HG03457 (cell line): ENCODE measurements at regions not wholly inside any gene's neighbourhood (a gene's known extent, or its start where the extent isn't known, plus 50 kb on each side); places are given as distances from the start of the nearest gene placed in this dataset.

Experiments
- ATAC-seq: cut with Tn5 transposase; IDR thresholded peaks from one replicate; pipeline ENCODE4 v1.9.1; 2021; ENCODE audit warnings: moderate number of reproducible peaks; ENCODE audit not compliant: unreplicated experiment

DNA sequence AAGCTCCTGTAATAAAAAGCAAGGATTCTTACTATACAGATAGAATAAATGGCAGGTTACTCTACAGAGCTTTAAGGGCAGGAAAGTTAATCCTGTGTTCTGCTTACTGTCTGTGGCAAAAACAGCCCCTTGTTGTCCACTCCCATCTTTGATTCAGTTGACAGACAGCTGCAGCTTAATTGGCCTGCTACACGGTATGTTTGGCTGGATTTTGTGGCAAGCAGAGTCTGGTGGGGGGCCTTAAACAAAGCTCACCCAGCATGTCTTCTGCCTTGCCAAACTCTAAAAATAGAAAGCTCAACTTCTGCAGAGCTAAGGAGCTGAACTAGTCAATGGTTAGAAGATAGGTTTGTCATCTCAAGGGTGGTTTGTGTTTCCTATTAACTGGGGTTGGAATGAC, 407.2 kb downstream of the HLX start:
- no peak for ATAC-seq

DNA sequence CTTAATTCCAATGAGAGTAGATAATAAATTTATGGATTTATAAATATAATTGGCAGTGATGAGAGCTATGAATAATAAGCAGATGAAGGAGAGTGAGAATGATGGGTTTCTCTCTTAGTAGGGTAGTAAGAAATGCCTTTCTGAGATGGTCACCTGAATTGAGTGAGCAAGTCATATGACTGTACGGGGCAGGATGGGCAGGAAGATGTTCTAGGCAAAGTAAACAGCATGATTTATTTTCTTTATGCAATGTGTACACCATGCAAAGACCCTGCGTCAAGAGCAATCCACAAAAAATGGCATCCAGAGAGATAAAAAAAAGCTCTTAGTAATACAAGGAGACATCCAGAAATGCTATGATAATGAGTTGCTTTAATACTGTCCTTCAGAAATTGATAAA, 409.9 kb downstream of the HLX start:
- no peak for ATAC-seq

DNA sequence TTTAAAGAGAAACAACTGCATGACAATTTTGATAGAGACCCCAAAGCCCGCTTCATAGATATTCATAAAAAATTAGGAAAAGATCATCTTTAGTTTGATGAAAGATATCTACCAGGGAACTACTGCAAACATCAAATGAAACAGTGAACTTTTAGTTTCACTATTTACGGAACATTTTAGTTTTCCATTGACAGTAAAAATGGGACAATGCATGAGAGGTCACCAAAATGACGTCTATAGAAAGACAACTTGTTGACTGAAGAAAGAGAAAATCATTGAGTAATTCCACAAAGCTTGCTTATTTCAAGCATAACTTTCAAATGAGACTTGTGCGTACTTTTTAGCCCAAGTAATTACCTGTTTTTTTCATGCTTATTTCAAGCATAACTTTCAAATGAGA, 411.4 kb downstream of the HLX start:
- no peak for ATAC-seq

DNA sequence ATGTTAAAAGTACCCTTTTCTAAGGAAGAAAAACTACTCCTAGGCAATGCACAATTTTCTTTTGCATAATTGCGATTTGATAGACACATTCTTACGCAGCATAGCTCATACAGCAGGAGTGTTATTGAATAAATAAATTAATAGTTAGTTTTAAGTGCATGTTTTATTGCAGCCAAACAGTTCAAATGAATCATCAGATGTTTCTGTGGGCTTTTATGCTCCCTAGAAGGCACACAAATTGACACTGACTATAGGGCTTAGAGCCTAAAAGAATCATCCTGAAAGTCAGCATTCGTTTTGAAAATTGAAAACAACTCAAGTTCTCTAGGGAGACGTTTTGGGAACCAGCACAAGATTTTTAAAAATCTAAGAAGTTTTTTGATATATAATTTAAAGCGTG, 411.9 kb downstream of the HLX start:
- ATAC-seq = no peak

DNA sequence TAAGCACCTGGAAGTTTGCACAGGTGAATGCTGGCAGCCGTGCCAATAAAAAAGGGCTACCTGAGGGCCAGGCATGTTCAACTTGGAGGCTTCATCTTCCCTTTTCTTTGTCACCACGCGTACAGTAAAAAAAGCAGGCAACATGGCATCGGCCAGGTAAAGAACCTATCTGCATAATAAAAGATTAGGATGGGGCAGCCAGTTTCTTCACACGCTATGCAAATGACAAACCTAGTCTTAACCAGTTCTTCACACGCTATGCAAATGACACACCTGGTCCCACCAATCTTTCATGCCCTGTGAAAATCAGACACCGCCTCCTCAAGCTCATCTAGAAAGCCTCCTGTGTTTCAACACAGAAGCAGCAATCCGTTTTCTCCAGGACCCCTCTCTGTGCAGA, 413.4 kb downstream of the HLX start:
- ATAC-seq = no peak

DNA sequence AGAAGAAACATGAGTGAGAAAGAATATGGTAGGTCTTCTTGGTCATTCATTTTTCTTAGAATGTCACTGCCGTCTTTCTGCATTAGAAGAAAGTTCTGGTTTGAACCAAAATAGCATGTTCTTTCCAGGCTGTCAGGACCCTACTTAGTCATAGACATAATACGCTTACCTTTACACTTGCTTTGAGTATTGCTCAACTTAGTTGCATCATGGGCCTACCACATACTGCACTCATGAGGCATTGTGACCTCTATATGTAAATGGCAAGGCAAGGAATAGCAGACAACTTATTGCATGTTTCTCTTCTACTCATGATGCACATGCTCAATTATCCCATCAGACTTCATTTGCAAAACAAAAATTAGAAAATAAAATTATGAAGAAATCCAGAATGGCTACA, 415.0 kb downstream of the HLX start:
- no peak for ATAC-seq

DNA sequence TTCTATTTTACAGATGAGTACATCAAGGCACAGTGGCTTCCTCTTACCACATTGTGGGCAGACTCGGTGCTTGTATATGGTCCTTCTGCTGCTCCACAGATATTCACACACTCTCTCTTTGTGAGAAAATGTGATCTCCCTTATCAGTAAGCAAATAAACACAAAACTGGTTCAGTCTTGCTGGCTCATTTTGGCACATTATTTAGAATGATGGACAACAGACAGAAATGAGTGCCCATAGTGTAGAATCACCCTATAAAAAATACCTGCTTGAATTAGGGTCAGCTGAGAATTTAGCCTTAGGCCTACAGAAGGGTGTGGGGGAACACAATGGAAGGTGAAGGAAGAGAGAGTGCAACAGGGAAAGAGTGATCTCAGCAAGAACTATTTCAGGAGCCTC, 423.1 kb downstream of the HLX start:
- no peak for ATAC-seq

DNA sequence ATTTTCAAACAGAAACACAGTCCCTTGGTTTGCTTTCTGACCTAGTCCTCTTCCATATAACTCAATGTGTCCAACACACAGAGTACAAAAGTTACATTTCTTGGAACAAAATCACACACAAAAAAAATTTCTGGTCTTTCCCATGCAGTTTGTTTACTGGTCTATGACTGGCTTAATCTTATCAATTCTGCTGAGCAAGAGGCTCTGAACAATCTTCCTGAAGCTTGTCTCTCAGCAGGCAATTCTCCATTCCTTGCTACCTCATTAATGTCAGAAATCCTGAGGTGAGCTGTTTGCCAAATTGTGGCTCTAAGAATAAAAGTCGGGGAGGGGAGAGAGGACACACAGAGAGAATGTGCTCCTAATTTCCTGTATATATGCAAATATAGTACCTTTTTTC, 423.6 kb downstream of the HLX start:
- ATAC-seq = no peak

DNA sequence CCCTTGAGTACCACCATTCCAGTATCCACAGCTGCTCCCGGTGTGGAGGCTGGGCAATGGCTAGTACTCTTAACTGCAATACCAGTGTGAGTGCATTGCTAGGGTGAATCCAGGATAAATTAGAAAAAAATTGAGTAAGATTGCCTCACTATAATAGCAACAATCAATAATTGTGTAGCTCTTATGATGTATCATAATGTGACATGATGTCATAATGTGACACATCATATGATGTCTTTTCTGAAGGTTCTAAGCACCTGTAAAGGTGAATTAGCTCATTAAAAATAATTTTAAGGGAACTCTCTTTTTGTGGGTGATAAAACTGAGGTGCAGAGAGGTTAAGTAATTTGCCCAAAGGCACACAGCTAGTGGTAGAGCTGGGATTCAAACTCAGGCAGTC, 424.4 kb downstream of the HLX start:
- ATAC-seq = no peak

DNA sequence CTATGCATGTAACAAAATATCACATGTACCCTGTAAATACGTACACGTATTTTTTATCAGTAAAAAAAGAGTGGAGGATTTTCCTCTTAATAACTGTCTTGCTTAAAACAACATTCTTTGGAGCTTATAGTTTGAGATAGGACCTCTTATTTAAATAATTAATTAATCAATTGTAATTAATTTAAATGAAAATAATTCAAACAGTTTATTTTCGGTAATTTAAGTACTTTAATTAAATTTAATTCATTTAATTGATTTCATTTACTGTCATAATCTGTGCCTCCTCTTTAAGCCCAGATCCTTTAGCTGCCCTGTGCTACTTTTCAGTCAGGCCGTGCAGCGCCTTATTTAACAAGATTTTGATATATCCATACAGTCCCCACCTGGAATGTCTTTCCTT, 427.0 kb downstream of the HLX start:
- ATAC-seq = no peak

DNA sequence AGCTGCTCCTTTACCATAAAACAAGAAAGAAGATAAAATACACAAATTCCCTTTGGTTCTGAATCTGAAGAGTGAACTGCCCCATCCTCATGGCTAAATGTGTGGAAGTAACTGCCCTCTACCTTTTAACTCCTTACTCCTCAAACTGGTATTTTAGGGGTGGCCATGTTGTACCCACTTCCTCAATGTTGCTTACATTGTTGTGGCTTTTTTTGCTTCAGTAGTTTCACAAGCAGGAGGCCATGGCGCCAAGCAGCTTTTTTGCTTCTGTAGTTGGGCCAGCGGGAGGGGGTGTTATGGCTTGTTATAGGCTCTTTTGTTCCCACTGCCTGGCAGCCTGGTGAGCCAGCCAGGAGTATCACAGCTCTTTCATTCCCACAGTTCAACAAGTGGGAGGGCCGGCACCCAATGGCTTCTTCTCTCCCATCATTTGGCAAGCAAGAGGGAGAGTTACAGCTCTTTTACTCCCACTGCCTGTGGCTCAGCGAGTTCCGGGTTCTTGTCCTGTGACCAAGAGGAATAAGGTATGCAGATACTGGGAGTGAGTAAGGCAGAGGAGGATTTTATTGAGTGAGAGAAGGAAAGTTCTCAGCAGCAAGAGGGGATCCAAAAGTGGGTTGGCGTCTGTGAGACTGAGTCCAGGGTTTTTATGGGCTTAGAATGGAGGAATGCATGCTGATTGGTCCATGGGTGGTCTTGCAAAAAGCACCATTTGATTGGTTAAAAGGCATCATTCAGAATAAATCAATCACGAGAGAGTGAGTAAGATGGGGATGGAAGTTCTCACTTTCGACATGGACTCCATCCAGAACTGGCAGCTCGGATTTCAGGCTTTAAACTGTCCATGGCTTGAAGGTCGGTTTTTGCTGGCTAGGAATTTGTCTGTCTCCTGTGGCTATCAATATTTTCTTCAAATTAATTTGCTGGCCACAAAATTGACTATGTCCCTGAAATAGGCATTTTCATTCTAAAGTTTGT, 429.6 kb downstream of the HLX start:
- ATAC-seq = no peak

DNA sequence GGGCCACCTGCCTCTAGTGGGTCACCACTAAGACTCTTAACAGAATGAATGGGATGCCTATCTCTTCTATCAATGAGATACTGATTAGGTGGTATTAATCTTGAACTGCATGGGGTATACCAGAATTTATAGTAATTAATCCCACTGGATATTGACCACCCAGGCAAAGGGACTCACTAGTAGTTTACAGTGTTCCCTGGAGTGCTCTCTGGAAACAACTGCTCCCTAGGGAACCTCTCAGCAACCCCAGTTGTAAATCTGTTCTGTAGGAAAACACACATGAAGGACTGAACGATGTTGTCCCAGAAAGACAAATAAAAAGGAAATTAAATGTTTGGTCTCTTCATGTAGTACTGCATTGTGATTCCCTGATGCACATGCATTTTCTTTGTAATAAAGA, 430.5 kb downstream of the HLX start:
- ATAC-seq = no peak

DNA sequence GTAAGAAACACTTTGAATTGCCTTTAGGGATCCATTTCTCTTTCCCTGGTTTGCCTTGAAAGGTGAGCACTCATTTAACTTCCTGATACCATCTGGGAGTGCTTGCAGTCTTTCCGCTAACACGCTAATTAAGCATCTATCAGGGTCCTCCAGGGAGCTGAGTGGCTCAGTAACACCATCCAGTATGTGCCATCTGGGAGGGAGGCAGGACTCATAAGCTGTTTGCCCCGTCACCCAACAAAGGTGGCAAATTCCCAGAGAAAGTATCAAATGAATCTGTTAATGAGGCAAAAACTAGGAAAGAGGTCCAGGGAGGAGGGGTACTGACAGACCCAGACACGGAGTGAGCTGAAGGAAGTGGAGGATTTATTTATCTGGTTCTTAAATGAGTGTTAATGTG, 430.9 kb downstream of the HLX start:
- no peak for ATAC-seq

DNA sequence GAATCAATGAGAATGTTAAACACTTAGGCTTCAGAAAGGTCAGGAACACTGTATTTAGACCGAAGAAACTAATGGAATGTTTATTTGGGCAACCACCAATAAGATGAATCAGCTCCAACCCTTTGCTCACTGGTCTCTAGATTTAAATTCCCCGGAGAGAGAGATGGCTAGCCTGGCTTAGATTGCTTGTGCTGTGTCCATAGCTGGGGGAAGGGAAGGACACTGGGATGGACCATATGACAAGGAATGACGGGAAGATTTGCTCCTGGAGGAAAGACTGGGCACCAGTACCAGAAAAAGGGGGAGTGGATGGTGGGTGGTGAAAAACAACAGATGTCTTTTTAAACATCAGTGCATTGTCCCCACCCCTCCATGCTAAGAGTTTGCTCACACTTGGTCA, 426.6 kb downstream of the DUSP10 start:
- no peak for ATAC-seq

DNA sequence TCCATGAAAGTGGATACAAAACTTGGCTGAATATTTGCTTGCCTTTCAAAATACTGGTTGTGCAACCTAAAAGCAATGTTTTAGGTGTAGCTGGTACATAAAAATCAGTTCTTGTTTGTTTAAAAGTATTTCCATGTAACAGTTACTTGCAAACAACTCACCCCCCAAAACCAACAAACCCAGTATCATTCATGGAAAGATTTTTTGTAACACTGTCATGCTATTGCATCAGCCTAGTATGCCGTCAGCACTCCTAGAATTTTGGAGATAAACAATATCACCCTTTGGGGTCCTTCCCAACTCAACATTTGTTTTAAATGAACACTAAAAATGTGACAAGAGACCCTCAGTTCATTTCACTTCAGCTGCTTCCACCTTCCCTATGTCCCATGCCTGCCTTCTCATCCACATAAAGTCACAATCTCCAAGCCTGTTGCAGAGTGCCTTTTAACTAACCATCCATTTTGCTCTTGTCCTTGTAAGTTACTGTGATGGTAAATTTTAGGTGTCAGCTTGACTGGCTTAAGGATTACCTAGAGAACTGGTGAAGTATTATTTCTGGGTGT, 425.3 kb downstream of the DUSP10 start:
- no peak for ATAC-seq

DNA sequence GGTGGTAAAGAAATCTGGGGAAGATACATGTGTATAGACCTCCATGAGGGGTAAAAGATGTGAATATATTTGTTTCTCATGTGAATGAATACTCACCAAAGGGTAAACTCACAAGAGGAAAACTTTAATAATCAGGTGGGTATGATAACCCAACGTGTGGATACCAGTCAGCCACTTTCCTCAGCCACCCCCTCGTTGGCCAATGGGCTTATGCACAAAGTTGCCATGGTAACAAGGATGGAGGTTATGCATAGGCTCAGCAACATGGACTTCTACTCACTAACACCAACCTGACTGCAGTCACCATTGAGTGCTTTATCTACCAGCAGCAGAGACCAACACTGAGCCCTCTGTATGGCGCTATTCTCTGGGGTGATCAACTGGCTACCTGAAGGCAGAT, 424.4 kb downstream of the DUSP10 start:
- ATAC-seq = no peak

DNA sequence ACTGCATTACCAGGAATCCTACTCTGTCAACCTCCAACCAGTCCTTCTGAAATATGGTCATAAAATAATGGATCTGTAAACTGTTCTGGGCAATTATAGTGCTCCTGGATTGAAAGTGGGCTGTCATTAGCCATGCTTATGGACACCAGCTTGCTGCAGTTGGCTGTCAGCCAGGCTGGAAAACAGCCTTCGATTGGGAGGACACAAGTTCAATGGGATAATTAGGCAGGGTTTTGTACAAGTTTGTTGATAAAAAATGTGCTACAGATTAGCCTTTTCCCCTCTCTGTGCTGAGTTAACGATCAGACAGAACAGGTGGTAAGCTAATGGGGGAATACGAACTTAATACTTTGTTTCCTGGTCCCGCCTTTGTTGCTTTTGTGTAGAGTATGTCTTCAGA, 413.9 kb downstream of the DUSP10 start:
- ATAC-seq = no peak

DNA sequence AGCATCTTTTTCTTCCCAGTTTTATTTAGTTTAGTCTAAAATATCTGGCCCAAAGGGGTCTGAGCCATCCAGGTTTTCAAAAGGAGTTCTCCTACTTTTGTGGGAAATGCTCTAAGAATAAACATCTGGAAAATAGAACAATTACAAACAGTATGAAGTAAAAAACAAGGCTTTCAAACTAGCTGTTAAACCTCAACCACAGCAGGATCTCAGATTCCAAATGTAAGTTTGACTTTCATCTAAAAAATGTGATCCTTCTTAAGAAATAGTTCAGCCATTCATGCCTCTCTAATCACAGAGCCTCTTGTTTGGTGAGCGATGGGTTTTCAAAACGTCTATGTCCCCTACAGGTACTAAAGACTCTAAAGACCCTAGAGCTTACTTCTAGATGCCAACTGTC, 413.5 kb downstream of the DUSP10 start:
- no peak for ATAC-seq

DNA sequence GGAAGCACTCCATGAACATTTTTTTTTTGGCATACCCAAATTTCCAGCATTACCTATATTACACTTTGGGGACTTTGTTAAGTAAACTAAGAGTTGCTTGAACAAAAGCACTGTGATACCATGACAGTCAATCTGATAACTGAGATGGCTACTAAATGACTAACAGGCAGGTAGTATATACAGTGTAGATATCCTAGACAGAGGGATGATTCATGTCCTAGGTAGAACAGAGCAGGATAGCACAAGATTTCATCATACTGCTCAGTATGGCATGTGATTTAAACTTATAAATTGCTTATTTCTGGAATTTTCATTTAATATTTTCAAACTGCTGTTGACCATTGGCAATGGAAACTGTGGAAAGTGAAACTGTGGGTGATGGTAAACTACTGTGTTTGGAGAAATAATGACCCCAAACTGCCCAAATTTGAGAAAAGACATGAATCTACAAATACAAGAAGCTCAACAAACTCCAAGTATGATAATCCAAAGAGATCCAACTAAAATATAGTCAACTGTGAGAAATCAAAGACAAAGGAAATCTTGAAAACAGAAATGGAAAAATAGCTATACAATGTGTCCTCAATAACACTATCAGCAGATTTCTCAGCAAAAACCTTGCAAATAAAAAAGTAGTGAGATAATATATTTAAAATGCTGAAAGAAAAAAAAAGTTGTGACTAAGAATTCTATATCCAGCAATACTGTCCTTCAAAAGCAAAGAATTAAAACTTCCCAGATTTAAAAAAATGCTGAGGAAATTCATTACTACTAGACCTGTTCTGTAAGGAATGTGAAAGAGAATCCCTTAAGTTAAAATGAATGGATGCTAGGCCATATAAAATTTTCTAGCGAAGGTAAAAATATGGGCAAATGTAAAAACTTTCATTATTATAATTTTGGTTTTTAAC, 410.4 kb downstream of the DUSP10 start:
- no peak for ATAC-seq

DNA sequence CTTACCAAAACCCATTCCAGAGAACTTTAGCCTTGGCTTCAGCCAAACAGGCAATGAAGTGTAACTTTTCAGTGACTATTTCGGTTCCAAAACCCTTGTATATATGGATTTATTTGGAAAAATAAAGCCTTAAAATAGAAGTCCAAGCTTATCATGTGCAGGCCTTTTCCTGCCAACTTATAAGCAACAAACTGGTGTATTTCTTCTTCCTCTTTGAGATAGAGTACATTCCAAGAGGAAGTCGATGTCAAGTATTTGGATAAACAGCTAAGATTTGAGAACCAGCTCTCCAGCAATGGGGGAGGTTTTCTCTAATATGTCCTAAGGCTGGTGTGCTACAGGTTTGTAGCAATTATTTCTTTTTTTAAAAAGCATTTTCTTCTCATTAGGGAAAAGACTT, 407.8 kb downstream of the DUSP10 start:
- ATAC-seq = no peak
